Activated CD4-positive, alpha-beta T cell treated with anti-CD3 and anti-CD28 coated beads, Interleukin-2, Interleukin-6, amounts not matched to agents 100 ng/mL and 50 ng/mL, durations not matched to agents 16 hours and 8 hours (primary cell): ENCODE measurements at regions not wholly inside any gene's neighbourhood (a gene's known extent, or its start where the extent isn't known, plus 50 kb on each side); places are given as distances from the start of the nearest gene placed in this dataset.

ENCODE experiments used
- DNase-seq: peaks from one replicate; pipeline ENCODE4 v3.0.0-alpha.2; 2020

DNA sequence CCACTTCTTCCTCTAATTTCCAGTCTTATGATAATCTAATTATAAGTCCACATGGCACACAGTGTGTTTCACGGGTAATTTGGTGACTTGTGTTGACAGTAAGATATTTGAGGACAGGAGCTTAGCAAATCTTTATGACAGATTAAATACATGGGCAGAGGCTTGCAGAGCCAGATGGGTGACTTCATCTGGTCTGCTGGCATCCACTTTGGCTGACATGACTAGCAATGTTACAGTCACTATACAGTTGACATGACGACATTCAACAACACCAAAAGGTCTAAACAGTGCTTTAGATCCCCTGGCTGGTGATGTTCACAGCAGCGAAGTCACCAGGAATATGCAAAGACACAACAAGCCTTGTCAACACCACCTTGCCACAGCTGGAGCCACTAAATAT, 147.2 kb downstream of the ETS2 start:
- DNase-seq: no peak

DNA sequence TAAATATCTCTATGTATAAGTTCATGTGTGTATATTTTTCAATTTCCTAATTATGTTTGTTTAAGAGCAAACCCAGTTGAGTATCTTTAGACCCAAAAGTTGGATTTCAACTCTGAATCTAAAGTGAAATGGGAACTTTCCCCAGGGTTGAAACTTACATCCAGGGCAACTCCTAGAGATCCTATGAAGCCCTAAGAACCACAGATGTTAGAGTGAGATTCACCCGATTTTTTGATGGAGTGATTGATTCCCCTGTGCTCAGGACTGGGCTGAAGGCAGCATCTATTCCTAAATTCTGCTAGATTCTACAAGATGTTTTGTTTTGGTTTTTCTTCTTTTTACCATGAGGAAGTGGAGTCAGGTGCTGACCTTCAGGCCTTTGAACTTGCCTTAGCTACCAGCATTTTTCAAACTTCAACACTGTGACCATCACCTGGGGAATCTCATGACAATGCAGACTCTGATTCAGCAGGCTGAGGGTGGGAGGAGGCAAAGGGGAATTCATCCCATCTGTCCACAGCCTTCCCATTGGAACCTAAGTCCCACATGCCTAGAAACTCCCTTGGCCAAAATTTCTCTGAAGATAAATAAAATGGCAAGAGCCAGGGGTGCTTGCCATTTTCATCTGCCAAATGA, 145.5 kb downstream of the ETS2 start:
- no peak for DNase-seq

DNA sequence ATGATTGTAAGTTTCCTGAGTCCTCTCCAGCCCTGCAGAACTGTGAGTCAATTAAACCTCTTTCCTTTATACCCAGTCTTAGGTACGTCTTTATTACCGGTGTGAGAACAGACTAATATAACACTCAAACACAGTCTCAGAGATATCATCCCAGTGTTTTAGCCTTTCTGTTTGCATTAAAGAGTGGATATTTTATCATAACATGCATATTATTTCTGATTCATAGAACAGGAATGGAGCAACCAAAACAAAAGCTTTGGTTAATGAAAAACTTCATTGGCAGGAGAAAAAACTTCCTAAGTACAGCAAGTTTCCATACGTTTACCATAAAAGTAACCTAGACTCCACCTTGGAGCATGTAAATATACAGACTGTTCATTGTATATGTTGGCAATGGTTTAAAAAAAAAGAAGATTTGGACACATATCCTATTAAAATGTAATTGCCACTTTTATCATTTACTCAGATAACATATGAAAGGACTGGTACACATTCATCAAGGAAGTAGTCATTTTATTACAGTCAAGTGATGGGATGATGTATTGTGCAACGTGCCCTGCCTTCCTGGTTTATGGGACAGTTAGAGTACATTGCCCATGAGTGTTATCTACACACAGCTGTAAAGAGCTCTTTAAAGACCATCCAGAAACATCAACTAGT, 144.8 kb downstream of the ETS2 start:
- DNase-seq: no peak

DNA sequence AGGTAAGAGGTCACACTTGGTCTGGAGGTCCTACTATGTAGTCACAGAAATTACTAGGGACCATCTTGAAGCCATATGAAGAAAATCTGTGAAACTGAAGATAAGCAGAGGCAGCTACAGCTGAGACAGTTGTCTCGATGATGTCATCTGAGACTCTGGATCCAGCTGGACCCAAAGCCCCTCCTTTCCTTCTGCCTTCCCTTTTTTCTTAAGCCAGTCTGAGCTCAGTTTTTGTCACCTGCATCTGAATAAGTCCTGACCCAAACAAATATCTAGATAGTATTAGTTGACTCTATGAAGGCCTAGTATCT, 143.3 kb downstream of the ETS2 start:
- DNase-seq: no peak

DNA sequence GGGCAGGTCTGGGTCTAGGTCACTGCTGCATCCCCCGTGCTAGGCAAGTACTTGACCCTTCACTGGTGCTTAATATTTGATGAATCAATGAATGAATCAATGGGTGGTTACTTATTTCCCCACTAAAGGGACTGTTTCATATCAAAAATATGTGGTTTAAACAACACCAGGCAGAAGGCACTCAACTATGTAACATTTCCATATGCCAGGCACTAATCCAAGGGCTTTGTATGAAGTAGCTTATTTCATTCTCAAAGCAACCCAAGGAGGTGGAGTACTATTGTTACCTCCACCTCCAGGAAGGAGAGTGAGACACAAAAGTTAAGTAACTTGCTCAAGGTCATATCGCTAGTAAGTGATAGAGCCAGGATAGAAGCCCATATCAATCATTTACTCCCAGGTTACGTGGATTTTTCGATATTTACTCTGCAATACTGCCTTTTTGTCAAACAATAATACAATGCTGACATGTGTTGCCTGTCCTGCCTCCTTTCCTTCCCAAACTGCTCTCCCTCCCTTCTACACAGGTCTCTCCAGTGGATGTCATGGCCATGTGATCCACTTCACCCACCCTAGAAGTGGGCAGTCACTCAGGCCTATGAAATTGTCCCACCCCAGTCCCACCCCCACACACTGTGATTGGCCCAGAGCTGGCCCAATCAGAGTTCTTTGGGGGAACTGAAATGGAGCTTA, 142.8 kb downstream of the ETS2 start:
- DNase-seq: no peak

DNA sequence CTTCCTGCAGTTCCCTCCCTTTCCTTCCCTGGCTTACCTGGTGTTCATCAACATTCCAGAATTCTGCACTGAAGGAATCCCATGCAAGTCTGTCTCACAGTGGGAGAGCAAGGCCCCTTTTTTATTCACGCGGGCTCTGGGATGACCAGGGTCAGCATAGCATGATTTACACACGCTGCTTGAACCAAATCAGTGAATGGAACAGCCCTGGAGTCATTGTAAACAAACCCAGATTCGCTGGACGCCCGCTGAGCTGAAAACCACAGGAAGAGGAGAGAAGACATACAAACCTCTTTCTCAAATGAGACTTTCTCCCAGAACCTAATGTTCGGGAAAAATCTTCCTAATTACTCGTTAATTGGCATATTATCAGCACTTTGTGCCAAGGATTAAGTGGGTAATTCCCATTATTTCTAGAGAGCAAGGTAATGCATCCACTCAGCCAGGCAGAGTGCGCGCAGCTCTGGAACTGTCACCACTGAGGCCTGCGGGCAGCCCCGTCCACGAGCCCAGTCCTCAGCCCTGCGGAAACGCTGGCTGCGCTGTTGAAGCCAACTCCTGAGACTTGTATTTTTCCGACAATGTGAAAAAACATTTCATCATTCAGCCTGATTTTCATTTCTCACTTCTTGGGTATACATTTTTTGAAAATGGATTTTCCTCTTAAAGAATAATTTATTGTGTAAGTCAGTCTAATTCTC, 140.0 kb downstream of the ETS2 start:
- DNase-seq: no peak

DNA sequence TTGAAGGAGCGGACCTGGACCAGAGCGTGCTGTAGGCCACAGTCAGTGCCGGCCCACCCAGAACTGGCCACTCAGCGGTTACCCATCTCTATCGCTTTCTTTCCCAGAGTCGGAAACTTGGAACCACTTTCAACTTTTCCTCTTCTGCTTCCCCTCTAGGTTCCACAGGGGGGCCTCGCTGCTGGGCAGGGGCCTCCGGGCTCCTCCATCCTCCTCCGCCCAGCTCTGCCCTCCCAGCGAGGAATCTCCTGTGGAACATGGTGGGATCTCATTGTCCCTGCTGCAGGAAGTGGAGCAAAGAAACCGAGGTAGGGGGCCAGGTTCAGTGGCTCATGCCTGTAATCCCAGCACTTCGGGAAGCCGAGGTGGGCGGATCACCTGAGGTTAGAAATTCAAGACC, 139.2 kb downstream of the ETS2 start:
- DNase-seq: no peak

DNA sequence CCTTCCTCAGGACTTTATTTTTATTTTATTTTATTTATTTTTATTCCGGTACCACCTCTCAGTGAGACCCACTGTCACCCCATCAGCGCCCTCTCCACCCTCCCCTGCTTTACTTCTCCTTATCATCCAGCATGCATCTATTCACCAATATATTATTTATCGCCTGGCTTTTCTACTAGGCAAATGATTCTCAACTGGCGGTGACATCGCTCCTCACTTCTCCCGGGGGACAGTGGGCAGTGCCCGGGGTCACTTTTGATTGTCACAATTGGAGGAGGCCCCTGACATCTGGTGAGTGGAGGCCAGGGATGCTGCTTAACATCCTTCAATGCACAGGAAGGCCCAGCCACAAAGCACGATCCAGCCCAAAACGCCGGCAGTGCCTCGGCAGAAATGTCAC, 138.7 kb downstream of the ETS2 start:
- DNase-seq: no peak

DNA sequence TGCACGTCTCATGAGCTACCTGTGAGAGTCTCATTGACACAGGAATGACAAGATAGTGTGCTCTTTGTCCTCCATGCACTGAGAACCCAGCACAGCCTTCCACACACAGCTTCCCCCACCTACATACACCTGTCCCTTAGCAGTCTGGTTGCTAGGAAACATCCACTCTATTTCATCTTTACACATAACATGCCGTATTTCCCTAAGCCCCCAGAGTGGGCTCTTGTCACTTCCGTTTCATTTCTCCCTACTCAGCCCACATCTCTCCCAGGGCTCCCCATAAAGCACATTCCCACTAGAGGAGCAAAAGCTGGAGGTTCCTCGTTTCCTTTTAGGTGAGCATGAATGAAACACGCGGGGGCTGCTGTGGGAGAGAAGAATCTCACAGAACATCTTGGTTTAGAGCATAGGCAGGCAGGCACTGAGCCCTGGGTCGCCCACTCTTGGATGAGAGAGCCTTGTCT, 137.1 kb downstream of the ETS2 start:
- DNase-seq: no peak

DNA sequence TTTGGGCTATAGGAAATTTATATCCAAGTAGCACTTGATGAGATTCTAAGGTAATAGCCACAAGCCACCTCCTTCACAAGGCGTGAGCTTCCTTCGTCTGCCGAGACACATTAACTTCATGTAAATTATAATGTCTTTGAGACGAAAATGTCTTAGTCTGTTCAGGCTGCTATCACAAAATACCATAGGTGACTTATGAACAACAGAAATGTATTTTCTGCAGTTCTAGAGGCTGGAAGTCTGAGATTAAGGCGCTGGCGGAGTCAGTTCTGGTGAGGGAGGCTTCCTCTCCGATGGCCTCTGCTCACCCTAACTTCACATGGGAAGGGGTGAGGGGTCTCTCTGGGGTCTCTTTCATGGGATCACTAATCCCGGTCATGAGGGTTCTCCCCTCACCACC, 133.0 kb downstream of the ETS2 start:
- DNase-seq: no peak

DNA sequence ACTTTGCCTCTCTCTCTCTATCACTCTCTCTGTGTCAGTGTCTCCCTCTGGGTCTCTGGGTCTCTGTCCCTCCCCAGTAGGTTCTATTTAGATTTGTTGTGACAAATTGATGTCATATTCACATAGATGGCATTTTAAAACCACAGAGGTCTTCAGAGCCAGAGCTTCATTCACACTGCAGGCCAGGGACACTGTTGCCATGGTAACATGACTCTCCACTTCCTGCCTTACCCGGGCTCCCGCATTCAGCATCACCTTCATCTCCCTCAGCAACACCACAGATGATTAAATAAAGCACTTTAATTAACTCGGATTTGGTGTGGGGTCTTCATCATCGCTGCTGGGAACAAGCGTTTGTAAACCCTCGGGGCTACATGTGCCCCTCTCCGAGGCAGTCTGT, 132.6 kb downstream of the ETS2 start:
- DNase-seq: peak; percentile 45

DNA sequence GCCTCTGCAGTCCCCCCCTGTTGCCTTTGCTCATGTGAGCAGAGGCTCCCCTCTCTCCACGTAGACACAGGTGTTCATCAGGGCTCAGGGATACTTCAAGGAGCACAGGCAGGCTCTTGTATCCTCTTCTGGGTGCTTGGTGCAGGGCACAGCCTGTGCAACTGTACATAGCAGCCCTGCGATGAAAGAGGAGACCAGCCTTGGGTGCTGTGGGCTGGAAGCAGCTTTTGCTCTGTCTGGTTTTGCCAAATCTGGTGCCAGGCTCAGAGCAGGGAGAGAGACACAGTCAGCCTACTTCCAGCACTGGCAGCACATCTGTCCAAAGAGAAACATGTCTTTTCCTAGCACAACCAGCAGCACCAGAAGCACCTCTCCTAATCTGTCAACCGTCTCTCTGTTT, 132.1 kb downstream of the ETS2 start:
- DNase-seq: no peak

DNA sequence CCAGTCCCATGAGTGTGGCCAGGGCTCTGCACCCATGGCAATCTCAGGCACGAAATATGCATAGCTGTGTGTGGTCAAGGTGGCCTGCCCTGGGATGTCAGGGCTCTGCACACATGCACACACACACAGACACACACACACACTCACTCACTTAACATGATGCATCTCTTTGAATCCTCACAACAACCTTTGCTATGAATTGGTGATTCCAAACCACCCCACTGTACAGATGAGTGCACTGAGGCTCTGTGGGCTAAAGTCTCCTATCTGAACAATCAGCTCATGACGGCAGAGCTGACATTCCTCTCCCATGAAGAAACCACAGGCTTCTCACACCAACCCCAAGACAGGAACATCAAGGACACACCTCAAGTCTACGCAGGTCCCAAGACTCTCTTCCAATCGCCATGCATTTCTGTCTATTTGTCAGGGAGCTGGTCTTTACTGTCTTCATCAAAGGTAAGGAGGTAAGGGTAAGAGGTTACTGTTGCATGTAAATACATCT, 131.6 kb downstream of the ETS2 start:
- DNase-seq: no peak

DNA sequence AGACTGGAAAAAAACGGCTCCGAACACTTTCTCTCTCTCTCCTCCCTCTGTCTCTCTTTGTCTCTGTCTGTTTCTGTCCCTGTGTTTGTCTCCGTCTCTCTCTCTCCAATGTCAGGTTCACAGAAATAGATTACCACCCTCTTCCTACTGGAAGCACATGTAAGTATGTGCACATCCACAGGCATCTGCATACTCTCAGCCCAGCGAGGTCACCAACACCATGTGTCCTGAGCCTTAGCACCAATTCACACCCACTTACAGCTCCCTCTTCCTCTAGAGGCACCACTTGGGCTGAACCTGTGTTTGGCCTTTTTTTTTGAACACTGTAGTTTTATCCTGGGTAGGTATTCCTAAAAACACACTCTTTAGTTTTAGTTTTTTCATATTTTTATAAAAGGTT, 130.5 kb downstream of the ETS2 start:
- no peak for DNase-seq

DNA sequence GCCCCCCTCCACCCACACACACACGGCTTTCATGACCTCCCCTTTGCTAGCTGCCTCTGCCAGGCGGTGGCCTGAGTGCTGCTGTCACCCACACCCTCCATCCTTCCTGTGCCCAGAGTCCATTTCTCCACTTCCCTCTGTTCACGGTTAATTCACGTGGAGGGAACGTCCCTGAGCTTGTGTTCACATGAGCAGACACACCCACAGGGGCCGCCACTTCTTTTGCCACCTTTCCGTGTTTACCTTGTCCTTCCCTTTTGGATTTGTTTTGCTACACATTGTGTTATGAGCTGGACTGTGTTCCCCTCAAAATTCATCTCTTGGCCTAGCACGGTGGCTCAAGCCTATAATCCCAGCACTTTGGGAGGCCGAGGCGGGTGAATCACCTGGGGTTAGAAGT, 128.0 kb downstream of the ETS2 start:
- DNase-seq: no peak

DNA sequence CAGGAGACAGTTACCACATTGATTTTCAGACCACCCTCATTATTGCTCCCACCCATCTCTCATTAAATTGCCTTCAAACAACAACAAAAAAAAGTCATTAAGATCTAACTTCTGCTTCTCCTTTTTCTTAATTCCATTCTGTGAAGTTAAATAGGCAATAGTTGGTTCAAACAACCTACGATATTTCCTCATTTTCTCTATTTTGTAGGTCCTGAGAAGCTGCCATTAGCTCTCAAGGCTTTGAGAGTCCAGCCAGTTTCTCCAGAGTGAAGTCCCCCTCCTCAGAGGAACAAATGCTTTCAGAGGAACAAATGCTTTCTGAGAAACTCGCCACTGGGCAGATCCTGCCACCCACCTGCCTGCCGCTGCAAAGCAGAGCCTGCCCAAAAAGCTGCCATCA, 125.6 kb downstream of the ETS2 start:
- DNase-seq: no peak

DNA sequence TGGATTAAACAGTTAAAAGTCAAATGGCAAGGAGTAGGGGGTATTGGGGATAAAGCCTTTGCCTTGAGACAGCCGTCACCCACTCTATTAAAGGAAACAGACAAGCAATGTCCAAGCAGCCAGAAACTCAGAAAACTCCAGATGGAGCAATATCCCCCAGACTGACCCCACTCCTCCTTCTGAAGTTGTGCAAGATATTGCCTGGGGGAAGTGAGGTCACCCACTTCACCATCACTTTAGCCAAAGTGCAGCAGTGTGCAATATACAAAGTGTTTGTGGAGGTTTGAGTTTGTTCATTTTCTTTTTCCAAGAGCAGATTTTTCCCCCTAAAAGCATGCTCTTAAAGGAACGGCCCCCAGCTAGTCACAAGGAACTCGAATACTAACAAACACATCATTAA, 125.1 kb downstream of the ETS2 start:
- no peak for DNase-seq

DNA sequence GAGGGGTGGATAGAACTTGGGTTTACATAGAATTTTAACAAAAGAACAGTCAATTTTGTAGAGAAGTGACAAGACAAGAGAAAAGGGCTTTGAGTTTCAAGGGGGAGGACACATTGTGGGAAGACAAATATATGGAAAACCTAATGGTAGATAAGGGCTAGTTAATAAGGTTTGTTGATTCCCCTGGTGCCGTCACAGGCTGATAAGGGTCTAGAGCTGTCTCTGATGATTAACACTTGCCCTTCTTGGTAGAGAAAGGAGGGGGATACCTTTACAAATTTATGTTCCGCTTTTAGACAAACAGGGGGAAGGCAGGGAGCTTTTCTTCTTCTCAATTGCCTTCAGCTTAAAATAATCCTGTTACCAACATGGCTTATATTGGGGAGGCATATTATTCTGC, 124.3 kb downstream of the ETS2 start:
- no peak for DNase-seq

DNA sequence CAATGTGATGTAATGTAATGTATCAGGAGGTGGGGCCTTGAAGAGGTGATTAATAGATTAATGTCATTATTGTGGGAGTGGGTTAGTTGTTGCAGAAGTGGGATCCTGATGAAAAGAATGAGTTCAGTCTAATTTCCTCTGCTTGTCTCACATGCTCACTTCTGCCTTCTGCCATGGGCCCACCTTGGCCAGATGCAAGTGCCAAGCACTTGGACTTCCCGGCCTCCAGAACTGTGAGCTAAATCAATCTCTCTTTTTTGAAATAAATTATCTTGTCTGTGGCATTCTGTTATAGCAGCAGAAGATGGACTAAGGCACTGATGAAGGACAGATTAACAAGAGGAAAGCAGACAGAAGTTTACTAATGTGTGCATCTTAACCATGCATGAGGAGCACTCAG, 123.9 kb downstream of the ETS2 start:
- no peak for DNase-seq

DNA sequence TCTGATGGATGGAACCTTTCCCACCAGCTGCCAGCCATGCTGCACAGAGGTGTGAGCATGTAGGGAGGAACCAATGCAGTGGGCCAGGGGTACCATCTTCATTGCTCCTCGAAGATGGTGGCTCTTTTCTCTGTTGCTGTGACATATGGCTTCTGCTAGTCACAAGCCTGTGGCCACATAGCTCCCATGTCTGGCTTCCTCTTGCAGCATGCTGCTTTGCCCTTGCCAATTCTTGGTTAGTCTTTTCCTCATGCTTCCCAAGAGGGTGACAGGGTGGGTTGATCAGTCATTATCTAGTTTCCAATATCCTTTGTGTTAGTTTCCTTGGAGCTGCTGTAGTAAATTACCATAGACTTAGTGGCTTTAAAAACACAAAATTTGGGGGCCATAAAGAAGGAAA, 123.4 kb downstream of the ETS2 start:
- DNase-seq: no peak

DNA sequence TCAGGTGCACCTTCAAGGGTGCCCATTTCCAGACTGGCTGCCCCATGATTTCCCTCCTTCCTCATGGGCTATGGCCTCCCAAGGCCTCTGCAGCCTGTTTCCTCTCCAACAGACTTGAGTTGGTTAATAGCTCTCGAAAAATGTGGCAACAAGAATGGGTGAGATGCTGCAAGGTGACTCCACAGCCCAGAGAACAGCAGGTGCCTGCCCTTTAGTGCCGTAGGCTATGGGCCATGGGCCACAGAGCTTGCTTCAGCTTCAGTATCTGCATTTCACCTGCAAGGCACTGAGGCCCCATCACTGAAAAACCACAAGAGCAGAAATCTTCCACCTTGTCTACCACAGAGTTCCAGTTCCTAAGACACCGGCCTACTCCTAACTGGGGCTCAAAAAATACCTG, 122.0 kb downstream of the ETS2 start:
- DNase-seq: no peak

DNA sequence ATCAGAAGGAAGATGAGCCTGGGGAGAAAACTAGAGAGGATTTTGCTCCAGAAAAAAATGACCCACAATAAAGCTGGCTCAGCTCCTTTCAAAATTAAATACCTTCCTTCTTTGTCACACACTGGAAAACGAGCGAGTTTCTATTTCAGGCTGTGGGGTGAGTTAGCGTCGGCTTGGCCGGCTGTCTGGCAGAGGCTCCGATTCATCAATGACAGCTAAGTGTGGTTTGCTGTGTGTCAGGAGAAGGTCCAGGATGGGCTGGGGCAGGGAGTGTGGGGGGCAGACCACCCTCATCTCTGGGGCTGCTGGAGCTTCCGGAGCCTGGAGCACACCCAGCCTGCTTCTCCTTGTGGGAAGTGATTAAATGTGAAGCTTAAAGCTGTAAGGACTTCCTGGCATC, 120.2 kb downstream of the ETS2 start:
- DNase-seq: no peak

DNA sequence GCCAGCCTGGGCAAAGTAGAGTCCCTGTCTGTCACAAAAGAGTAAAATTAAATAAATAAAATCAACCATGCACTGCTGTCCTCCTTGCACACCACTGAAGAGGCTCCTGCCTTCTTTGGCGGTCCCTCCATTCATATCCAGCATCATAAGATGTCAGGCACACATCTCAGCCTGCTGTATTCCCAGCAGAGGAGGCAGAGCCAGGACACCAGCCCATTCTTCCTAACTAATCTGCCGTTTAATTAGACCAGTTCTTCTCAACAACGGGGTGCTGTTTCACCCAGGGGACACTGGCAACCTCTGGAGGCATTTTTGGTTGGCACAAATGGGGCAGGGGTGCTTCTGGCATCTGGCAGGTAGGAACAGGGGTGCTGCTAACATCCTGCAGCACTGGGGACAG, 119.7 kb downstream of the ETS2 start:
- no peak for DNase-seq

DNA sequence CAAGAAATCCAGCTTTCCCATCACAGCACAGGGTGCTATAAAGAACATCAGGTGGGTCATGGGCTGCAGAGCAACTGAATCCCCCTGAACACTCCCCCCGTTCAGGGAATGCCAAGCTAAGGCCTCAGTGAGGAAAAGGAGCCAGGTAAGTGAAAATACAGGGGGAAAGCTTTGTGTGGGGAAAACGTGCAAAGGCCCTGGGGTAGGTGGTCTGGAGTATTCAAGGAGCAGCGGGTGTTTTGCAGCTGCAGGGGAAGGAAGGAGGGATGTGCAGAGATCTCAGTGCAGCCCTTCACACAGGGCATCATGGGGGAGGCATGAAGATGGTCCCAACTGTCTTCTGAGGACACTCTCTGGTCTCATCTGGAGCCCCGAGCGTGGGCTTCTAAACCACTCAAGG, 119.2 kb downstream of the ETS2 start:
- no peak for DNase-seq
